Vagina (tissue), 2 donors: ENCODE measurements at regions not wholly inside any gene's neighbourhood (a gene's known extent, or its start where the extent isn't known, plus 50 kb on each side); places are given as distances from the start of the nearest gene placed in this dataset.

Experiments
- POLR2A ChIP-seq, 2 donors: fragments of 450-650 bp; IDR thresholded peaks; one replicate each; pipeline ENCODE4 v1.6.1; 2017; ENCODE audit warnings: antibody characterized with exemption in 2 of 2, mild to moderate bottlenecking in 2 of 2, moderate library complexity in 2 of 2
- TF ChIP-seq, protein P1 (sequence below), 3 experiments: fragments of 450-650 bp in 2 of 3; fragments of 200-600 bp in 1 of 3; sonication (generic) in 1 of 3; IDR thresholded peaks; one replicate each; pipeline ENCODE4 v1.5.1; 2017 to 2019; ENCODE audit warnings: antibody characterized with exemption in 3 of 3, mild to moderate bottlenecking in 2 of 3, moderate library complexity in 2 of 3

- TF ChIP-seq, protein P1, sequence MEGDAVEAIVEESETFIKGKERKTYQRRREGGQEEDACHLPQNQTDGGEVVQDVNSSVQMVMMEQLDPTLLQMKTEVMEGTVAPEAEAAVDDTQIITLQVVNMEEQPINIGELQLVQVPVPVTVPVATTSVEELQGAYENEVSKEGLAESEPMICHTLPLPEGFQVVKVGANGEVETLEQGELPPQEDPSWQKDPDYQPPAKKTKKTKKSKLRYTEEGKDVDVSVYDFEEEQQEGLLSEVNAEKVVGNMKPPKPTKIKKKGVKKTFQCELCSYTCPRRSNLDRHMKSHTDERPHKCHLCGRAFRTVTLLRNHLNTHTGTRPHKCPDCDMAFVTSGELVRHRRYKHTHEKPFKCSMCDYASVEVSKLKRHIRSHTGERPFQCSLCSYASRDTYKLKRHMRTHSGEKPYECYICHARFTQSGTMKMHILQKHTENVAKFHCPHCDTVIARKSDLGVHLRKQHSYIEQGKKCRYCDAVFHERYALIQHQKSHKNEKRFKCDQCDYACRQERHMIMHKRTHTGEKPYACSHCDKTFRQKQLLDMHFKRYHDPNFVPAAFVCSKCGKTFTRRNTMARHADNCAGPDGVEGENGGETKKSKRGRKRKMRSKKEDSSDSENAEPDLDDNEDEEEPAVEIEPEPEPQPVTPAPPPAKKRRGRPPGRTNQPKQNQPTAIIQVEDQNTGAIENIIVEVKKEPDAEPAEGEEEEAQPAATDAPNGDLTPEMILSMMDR (IDR thresholded peaks at IDR 0.05) = no peak
- no peak for TF ChIP-seq POLR2A (IDR thresholded peaks at IDR 0.05)
Measured at GRCh38 chr6:139582956-139583355, 208.5 kb upstream of the CITED2 start.
